ENCODE measurements at regions not wholly inside any gene's neighbourhood (a gene's known extent, or its start where the extent isn't known, plus 50 kb on each side); places are given as distances from the start of the nearest gene placed in this dataset.
"Not testable (repeated sequence)": the region's sequence is repeated elsewhere in the genome, so short reads cannot be mapped to it uniquely, and the experiment has no call there.

DNA sequence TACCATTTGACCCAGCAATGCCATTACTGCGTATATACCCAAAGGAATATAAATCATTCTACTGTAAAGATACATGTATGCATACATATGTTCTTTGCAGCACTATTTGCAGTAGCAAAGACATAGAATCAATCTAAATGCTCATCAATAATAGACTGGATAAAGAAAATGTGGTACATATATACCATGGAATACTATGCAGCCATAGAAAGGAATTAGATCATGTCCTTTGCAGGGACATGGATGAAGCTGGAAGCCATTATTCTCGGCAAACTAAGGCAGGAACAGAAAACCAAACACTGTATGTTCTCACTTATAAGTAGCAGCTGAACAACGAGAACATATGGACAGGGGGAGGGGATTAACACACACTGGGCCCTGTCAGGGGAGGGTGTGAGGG is 54.8 kb upstream of the ZNF30 start:
- not testable (repeated sequence) for H3K4me3 ChIP-seq, H3K27me3 ChIP-seq, H3K27ac ChIP-seq, DNase-seq, H3K36me3 ChIP-seq, H3K4me1 ChIP-seq, H3K9me3 ChIP-seq

GRCh38 chr19:34867631-34868030 is 59.1 kb upstream of the ZNF30 start:
- no peak overlapping the region for H3K4me3 ChIP-seq
- no peaks in the 10 kb centered on the region for H3K36me3 ChIP-seq
- H3K4me1 ChIP-seq = no peaks in the 10 kb centered on the region
- DNase-seq = no peak
- no peak for TF ChIP-seq POLR2A (IDR thresholded peaks at IDR 0.05)
- TF ChIP-seq, protein P1, sequence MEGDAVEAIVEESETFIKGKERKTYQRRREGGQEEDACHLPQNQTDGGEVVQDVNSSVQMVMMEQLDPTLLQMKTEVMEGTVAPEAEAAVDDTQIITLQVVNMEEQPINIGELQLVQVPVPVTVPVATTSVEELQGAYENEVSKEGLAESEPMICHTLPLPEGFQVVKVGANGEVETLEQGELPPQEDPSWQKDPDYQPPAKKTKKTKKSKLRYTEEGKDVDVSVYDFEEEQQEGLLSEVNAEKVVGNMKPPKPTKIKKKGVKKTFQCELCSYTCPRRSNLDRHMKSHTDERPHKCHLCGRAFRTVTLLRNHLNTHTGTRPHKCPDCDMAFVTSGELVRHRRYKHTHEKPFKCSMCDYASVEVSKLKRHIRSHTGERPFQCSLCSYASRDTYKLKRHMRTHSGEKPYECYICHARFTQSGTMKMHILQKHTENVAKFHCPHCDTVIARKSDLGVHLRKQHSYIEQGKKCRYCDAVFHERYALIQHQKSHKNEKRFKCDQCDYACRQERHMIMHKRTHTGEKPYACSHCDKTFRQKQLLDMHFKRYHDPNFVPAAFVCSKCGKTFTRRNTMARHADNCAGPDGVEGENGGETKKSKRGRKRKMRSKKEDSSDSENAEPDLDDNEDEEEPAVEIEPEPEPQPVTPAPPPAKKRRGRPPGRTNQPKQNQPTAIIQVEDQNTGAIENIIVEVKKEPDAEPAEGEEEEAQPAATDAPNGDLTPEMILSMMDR (IDR thresholded peaks at IDR 0.05) = no peak
- no peaks in the 10 kb centered on the region for H3K27me3 ChIP-seq
- no peak overlapping the region for H3K27ac ChIP-seq
- no peaks in the 10 kb centered on the region for H3K9me3 ChIP-seq

GRCh38 chr19:34865225-34865624 is 61.5 kb upstream of the ZNF30 start:
- H3K36me3 ChIP-seq = not testable (repeated sequence)

DNA sequence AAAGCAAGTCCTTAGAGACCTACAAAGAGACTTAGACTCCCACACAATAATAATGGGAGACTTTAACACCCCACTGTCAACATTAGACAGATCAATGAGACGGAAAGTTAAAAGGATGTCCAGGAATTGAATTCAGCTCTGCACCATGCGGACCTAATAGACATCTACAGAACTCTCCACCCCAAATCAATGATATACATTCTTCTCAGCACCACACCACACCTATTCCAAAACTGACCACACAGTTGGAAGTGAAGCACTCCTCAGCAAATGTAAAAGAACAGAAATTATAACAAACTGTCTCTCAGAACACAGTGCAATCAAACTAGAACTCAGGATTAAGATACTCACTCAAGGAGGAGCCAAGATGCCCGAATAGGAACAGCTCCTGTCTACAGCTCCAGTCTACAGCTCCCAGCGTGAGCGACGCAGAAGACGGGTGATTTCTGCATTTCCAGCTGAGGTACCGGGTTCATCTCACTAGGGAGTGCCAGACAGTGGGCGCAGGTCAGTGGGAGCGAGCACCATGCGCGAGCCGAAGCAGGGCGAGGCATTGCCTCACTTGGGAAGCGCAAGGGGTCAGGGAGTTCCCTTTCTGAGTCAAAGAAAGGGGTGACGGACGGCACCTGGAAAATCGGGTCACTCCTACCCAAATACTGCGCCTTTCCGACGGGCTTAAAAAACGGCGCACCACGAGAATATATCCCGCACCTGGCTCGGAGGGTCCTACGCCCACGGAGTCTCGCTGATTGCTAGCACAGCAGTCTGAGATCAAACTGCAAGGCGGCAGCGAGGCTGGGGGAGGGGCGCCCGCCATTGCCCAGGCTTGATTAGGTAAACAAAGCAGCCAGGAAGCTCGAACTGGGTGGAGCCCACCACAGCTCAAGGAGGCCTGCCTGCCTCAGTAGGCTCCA is 66.6 kb upstream of the ZNF30 start:
- peak overlapping the region in 3 of 4 donors; percentile 50 to 74 (median 52) for H3K27ac ChIP-seq
- DNase-seq, H3K9me3 ChIP-seq, H3K36me3 ChIP-seq, H3K4me1 ChIP-seq, H3K27me3 ChIP-seq: not testable (repeated sequence)
- peak overlapping the region; percentile 33 to 46 (median 42) for H3K4me3 ChIP-seq

More at GRCh38 chr19:34865225-34865624, 61.5 kb upstream of the ZNF30 start:
- H3K4me1 ChIP-seq, H3K4me3 ChIP-seq, DNase-seq, H3K27ac ChIP-seq, H3K27me3 ChIP-seq, H3K9me3 ChIP-seq: not testable (repeated sequence)

GRCh38 chr19:34859325-34859724 is 67.4 kb upstream of the ZNF30 start:
- H3K4me3 ChIP-seq, DNase-seq, H3K27me3 ChIP-seq, H3K4me1 ChIP-seq, H3K27ac ChIP-seq, H3K9me3 ChIP-seq, H3K36me3 ChIP-seq: not testable (repeated sequence)

GRCh38 chr19:34856052-34856451 is 70.7 kb upstream of the ZNF30 start:
- DNase-seq = no peak
- Histone ChIP-seq H3K4me3 (no peak overlapping the region), H3K27me3 (no peaks in the 10 kb centered on the region), H3K4me1 (no peaks in the 10 kb centered on the region), H3K9me3 (no peaks in the 10 kb centered on the region), H3K36me3 (no peaks in the 10 kb centered on the region), H3K27ac (no peak overlapping the region)
- TF ChIP-seq, protein P1 (IDR thresholded peaks at IDR 0.05) = no peak
- TF ChIP-seq POLR2A (IDR thresholded peaks at IDR 0.05) = no peak

- Histone ChIP-seq H3K4me3 (no peak overlapping the region), H3K4me1 (no peaks in the 10 kb centered on the region), H3K27ac (no peak overlapping the region), H3K27me3 (no peaks in the 10 kb centered on the region), H3K9me3 (no peaks in the 10 kb centered on the region), H3K36me3 (no peaks in the 10 kb centered on the region)
- TF ChIP-seq, protein P1 (IDR thresholded peaks at IDR 0.05) = no peak
- no peak for TF ChIP-seq POLR2A (IDR thresholded peaks at IDR 0.05)
- DNase-seq = no peak
Observed at GRCh38 chr19:34853369-34853768, 73.3 kb upstream of the ZNF30 start.

- no peak overlapping the region for H3K4me3 ChIP-seq
- no peak for DNase-seq
- no peak overlapping the region for H3K27ac ChIP-seq
- H3K9me3 ChIP-seq = no peaks in the 10 kb centered on the region
- no peaks in the 10 kb centered on the region for H3K4me1 ChIP-seq
- TF ChIP-seq POLR2A (IDR thresholded peaks at IDR 0.05) = no peak
- TF ChIP-seq, protein P1 (IDR thresholded peaks at IDR 0.05) = no peak
- H3K36me3 ChIP-seq = no peaks in the 10 kb centered on the region
- H3K27me3 ChIP-seq = no peaks in the 10 kb centered on the region
Observed at GRCh38 chr19:34852669-34853068, 74.0 kb upstream of the ZNF30 start.

Measured in Peyer's patch (tissue), 4 donors.